Activated CD4-positive, CD25-positive, alpha-beta regulatory T cell treated with anti-CD3 and anti-CD28 coated beads, Interleukin-2, amount 50 U/mL, for 24 hours (primary cell): ENCODE measurements at regions not wholly inside any gene's neighbourhood (a gene's known extent, or its start where the extent isn't known, plus 50 kb on each side); places are given as distances from the start of the nearest gene placed in this dataset.

Experiments
- ATAC-seq, 2 donors: fragments of 150-1000 bp; cut with Tn5 transposase; one replicate each; pipeline ENCODE4 v1.10.0; 2021; ENCODE audit warnings: mild to moderate bottlenecking in 1 of 2, moderate library complexity in 1 of 2

DNA sequence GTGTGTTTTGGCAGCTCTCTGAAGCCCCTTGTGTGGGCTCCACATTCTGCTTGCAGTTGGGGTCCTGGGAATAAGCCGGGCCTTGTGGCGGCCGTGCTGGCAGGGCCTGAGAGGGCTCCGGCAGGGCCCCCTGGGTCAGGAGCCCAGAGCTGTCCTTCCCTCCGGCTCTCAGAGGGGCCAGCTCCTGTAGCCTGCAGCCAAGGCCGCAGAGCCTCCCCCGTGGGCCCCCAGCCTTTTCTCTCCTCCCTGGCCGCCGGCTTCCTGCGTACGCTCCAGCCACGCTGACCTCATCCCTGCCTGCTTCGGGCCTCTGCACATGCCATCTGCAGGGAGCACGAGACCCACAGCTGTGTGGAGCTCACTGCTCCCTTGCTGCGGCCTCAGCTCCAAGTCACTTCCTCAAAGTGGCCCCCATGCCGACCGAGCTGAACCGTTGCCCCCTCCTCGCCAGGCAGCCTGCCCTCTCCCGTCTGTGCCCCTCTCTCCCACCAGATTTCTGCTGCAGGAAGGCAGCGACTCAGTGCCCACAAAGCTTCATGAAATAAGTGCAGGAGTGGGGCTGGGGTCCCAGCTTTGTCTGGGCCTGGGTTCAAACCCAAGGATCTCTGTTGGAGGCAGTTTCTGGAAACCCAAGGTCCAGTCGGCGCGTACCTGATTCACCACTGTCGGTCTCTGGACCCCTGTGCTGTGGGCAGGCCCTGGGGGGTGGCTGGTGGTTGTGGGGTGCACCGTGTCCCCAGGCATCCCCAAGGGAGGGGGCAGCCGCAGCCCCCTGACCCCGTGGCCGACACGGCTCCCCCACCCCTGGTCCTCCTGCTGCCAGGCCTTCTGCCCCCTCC lies 57.1 kb upstream of the NKX1-1 start:
- no peak for ATAC-seq

DNA sequence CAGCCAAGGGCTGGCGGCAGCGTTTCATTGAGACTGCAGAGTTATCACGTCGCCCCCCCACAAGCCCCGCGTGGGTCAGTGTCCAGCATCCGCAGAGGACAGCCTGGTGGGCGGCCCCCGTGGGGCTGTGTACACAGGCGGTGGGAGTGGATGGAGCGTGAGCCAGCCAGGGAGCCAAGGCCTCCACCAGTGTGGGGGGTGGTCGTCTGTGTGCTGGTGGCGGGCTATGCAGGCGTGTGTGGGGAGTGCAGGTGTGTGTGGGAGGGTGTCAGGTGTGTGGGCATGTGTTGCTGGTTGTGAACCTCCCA lies 56.5 kb upstream of the NKX1-1 start:
- ATAC-seq, result no peak

DNA sequence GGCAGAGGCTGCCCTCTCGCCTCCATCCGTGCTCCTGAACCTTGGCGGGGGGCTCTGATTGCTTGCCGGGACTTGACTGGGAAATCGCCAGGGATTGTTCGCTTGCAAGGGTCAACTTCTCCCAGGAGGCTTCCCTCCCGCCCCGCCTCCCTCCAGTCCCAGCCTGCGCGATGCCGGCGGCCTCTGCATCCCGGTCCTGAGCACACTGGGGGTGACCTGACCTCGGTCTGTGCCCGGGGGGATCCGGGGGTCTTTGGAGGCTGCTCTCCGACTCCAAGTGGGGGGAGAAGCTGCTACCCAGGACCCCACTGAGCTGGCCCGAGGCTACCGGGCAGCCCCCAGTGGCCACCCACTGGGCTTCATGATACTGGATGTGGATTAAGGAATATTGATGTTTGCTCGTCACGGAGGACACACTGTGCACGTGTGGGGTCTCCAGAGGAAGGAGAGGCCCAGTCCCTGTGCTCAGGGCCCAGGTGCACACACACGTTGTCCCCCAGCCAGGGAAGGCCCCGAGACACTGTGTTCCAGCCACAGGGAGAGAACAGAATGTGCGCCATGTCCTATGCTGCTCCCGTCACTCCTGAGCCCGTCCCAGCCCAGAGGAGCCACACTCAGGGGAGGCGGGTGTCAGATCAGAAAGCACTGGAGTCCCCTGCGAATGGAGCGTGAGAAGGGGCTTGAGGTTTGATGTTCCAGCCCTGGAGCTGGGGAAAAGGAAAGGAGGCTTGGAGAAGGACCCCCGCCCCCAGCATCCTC lies 55.9 kb upstream of the NKX1-1 start:
- ATAC-seq, result no peak

DNA sequence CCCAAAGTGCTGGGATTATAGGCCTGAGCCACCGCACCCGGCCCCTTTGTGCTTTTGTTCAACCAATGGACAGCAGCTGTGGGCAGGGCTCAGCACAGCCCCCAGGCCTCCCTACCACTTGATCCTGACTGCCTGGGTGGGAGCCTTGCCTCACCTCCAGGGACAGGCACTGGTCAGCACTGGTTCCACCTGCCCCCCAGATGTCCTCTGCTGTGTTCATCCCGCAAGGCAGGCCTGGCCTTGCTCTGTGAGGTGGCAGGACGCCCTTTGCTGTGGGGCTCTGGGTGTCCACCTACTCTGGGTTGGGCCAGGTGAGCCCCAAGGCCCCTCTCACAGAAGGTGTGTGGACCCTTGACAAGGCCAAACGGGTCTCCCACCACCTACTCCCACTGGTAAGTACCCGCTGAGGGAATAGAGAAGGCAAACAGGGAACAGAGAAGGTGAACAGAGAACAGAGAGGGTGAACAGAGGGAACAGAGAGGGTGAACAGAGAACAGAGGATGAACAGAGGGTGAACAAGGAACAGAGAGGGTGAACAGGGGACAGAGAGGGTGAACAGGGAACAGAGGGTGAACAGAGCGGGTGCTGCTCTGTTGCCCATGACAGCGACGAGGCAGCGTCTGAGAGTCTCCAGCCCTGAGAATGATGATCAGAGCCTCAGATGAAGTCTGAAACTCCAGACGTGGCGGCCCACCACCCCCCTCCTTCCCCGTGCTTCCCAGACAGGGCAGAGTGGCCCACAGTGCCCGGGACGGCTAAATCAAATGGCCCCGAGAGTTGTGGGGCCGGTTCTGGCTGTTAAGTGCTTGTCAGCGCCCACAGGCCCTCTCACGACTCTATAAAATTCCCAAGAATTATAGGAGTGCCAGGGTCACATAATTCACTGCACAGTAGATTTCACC lies 55.0 kb upstream of the NKX1-1 start:
- no peak for ATAC-seq

DNA sequence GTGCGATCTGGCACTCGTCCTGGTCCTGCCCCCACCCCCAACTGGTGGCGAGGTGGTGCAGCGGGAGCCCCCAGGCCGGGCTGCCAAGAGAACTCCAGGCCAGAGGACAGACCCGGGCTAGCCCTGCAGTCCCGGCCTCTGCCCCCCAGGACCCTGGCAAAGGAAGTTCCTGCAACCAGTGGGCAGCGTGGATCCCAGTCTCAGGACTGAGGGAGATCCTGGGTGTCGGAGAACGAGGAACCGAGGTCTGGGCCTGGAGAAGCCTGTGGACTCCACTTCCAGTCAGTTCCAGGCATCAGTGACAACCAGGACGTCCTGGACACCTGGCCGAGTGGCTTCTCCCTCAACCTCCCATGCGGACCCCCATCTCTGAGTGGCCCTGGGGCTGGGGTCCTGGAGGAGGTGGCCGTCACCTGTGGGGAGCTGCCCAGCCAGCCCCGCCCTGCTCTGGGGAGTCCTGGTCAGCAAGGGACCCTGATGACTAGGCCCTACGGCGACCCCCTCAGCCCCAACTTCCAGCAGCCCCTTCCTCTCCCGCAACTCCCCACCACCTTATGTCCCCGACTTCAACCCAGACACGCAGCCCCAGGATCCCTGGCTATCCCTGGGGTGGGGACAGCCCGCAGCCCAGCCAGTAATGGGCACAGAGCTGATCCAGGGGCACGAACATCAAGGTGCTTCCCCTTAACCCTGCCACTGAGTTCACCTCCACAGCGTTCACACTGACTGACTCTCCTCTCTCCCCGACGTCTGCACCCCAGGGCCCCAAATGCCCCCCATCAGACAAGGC lies 53.7 kb upstream of the NKX1-1 start:
- ATAC-seq, result no peak

DNA sequence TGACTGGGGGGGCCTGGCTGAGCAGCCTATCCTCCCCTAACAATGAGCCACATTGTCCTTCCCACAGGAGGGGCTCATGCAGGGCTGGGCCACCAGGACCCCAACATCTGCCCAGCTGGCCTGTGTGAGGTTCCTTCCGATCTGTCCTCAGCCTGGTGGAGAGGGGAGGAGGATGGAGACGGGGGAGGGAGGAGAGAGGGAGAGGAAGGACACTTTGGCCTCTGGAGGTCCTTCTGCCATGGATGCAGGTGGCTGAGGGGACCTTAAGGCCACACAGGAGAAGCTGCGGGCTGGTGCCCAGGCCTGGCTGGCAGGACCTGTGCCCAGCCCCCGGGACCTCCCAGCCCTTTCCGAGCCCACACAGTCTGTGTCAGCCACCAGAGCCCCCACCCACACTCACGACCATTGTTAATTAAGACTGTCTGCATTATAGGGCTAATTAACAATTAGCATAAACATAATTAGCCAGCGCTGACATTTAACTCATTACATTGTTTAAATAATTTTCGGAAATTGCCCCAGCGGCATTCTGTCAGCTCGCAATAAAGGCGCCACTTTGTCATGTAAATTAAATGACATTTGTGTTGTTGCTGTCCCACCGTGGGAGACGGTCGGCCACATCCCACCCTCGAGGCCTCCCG lies 53.0 kb upstream of the NKX1-1 start:
- ATAC-seq, result no peak

DNA sequence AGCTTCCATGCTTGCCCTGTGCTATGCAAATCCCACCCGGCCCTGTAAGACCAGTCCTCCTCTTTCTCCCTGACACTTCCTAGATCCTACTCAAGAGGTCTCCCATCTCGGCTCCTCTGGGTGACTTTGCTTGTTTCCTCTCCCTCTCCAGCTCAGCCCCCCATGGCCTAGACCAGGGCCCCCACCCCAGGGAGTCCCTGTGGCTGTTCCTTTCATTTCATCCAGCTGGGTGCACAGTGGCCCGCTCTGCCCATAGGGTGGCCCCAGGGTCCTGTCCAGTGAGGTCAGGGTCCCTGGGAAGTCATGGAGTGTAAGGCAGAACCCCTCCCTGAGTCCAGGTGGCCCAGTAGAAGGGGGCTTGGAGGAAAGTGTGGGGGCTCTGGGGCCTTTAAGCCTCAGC lies 52.3 kb upstream of the NKX1-1 start:
- ATAC-seq, result no peak
